ENCODE measurements at regions not wholly inside any gene's neighbourhood (a gene's known extent, or its start where the extent isn't known, plus 50 kb on each side); places are given as distances from the start of the nearest gene placed in this dataset.

GRCh38 chr11:90851196-90851595, 628.3 kb upstream of the CHORDC1 start:
- Histone ChIP-seq H4K20me1 (ENCODE audit: insufficient read depth, low read length) (no peaks in the 10 kb centered on the region), H3K14ac (replicated peaks; ENCODE audit: low read depth, low read length) (no peak overlapping the region), H3K4me2 (ENCODE audit: low read depth, low read length) (no peak overlapping the region), H4K5ac (ENCODE audit: low read depth, low read length) (no peak overlapping the region), H3K4ac (ENCODE audit: low read depth, low read length) (no peak overlapping the region), H3K27me3 (ENCODE audit: control insufficient read depth, insufficient read depth, low read length) (no peaks in the 10 kb centered on the region), H2AFZ (replicated peaks; ENCODE audit: low read length, poor library complexity) (no peak overlapping the region), H2BK15ac (ENCODE audit: low read depth, low read length) (no peak overlapping the region), H2BK120ac (ENCODE audit: low read depth, low read length) (no peak overlapping the region), H3K18ac (ENCODE audit: low read depth, low read length) (no peak overlapping the region), H4K8ac (ENCODE audit: low read depth in 2 of 2, low read length in 2 of 2) (no peak overlapping the region), H2AK9ac (replicated peaks; ENCODE audit: low read depth, low read length, poor library complexity) (no peak overlapping the region), H3K27ac (ENCODE audit: insufficient read depth, low read length) (no peak overlapping the region), H2BK20ac (ENCODE audit: low read depth, low read length) (no peak overlapping the region), H2AK5ac (ENCODE audit: low read depth, low read length) (no peak overlapping the region), H3K4me3 (ENCODE audit: insufficient read depth, low read depth, low read length) (no peak overlapping the region), H3K56ac (ENCODE audit: extremely low read depth, insufficient read depth, low read length) (no peak overlapping the region), H3K36me3 (ENCODE audit: control insufficient read depth, insufficient read depth, low read length) (no peaks in the 10 kb centered on the region), H3K79me1 (ENCODE audit: low read depth in 1 of 2, low read length in 2 of 2) (no peaks in the 10 kb centered on the region), H3K9me3 (ENCODE audit: control insufficient read depth, insufficient read depth, low read length) (peaks cover 2% of the 10 kb centered on the region; the same call in 1 of the 2 replicates), H3K9me1 (ENCODE audit: insufficient read depth, low read length) (no peaks in the 10 kb centered on the region), H4K91ac (ENCODE audit: insufficient read depth, low read depth, low read length) (no peak overlapping the region), H3K23ac (ENCODE audit: low read depth, low read length) (no peak overlapping the region), H3K4me1 (ENCODE audit: control insufficient read depth, insufficient read depth, low read length) (no peaks in the 10 kb centered on the region), H3K9ac (ENCODE audit: low read depth, low read length) (no peak overlapping the region), H2BK5ac (ENCODE audit: low read depth, low read length, poor library complexity, severe bottlenecking) (no peak overlapping the region)
- POLR2A ChIA-PET (ENCODE audit: unreplicated experiment): no interaction called here
- in situ Hi-C loops (cut with MboI; ENCODE audit: low sequenced_read_pairs) (no loop called here), dilution Hi-C loops (cut with HindIII; ENCODE audit: low sequenced_read_pairs, unreplicated experiment) (no loop called here), intact Hi-C loops (cut with micrococcal nuclease) (no loop called here)
- no peak for DNase-seq
- TF ChIP-seq MAFK (IDR thresholded peaks at IDR 0.05; ENCODE audit: low read depth, low read length): peak; percentile 100
- TF ChIP-seq CTCF (conservative IDR thresholded peaks at IDR 0.05; ENCODE audit: low read depth, low read length): no peak
- no TSS peak for BruUV-seq (replicated peaks)
- ATAC-seq (ENCODE audit: low read depth): no peak
- CTCF ChIA-PET: no interaction called here

All from IMR-90 (cell line).